Calu3 (cell line): ENCODE measurements at regions not wholly inside any gene's neighbourhood (a gene's known extent, or its start where the extent isn't known, plus 50 kb on each side); places are given as distances from the start of the nearest gene placed in this dataset.

ENCODE experiments used
- BruUV-seq: library from RNA; stranded (reverse); fragments of 400-500 nt; replicated peaks from 2 replicates; lab custom pipeline; 2021; lab: Mats Ljungman, UMichigan
- CTCF ChIA-PET: fragments of 300-600 bp; sonication (Branson Sonifier 250); formaldehyde crosslinking; loops from one replicate; lab custom pipeline; 2022; ENCODE audit warnings: antibody characterized with exemption; lab: Charles Lee
- DNase-seq: peaks from one replicate; pipeline ENCODE4 v3.0.0; 2022
- H3K27ac Mint-ChIP-seq: one replicate; pipeline ENCODE4 v1.8.0; 2022; ENCODE audit warnings: mixed read lengths; ENCODE audit not compliant: unreplicated experiment
- H3K27me3 Mint-ChIP-seq: one replicate; pipeline ENCODE4 v1.8.0; 2022; ENCODE audit warnings: mixed read lengths; ENCODE audit not compliant: unreplicated experiment
- H3K36me3 Mint-ChIP-seq: one replicate; pipeline ENCODE4 v1.8.0; 2022; ENCODE audit warnings: mild to moderate bottlenecking, moderate library complexity, mixed read lengths; ENCODE audit not compliant: insufficient read depth, unreplicated experiment
- H3K4me1 Mint-ChIP-seq: one replicate; pipeline ENCODE4 v1.8.0; 2022; ENCODE audit warnings: mild to moderate bottlenecking, low read depth, mixed read lengths; ENCODE audit not compliant: unreplicated experiment
- H3K4me3 Mint-ChIP-seq: one replicate; pipeline ENCODE4 v1.8.0; 2022; ENCODE audit warnings: mild to moderate bottlenecking, low read depth, moderate library complexity, mixed read lengths; ENCODE audit not compliant: unreplicated experiment
- H3K9me3 Mint-ChIP-seq: one replicate; pipeline ENCODE4 v1.8.0; 2022; ENCODE audit warnings: low read depth, mixed read lengths; ENCODE audit not compliant: unreplicated experiment
- intact Hi-C: fragments of 100-400 bp; cut with micrococcal nuclease; formaldehyde crosslinking; loops from one replicate; pipeline ENCODE4 v1.10.0; 2022; ENCODE audit not compliant: unreplicated experiment
- TF ChIP-seq, protein P1 (sequence below): fragments of 200-600 bp; IDR thresholded peaks from one replicate; pipeline ENCODE4 v1.8.0; 2022; ENCODE audit warnings: antibody characterized with exemption; ENCODE audit not compliant: unreplicated experiment

DNA sequence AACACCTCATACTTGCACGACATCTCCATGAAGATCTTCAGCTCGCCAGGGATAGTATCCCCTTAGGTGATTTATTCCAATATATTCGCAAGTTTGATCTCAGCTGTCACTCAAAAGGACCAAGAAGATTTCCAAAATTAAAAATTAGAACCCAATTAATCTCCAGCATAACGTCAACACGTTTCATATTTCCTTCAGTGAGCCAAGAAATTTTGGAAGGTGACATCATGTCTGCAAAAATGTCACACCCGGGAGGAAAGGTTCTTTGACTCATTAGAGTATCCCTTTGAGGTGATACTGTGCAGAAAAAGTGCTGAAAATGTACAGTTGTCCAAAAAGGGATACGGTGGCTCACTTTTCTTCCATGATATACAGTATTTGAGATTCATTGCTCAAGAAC is 569.6 kb downstream of the EFNB2 start:
- H3K27me3 Mint-ChIP-seq: no peaks in the 10 kb centered on the region
- intact Hi-C loops: no loop called here
- BruUV-seq: no TSS peak
- no peak overlapping the region for H3K27ac Mint-ChIP-seq
- no peaks in the 10 kb centered on the region for H3K36me3 Mint-ChIP-seq
- no peak overlapping the region for H3K4me3 Mint-ChIP-seq
- H3K9me3 Mint-ChIP-seq: no peaks in the 10 kb centered on the region
- CTCF ChIA-PET: no interaction called here
- no peaks in the 10 kb centered on the region for H3K4me1 Mint-ChIP-seq
- TF ChIP-seq, protein P1, sequence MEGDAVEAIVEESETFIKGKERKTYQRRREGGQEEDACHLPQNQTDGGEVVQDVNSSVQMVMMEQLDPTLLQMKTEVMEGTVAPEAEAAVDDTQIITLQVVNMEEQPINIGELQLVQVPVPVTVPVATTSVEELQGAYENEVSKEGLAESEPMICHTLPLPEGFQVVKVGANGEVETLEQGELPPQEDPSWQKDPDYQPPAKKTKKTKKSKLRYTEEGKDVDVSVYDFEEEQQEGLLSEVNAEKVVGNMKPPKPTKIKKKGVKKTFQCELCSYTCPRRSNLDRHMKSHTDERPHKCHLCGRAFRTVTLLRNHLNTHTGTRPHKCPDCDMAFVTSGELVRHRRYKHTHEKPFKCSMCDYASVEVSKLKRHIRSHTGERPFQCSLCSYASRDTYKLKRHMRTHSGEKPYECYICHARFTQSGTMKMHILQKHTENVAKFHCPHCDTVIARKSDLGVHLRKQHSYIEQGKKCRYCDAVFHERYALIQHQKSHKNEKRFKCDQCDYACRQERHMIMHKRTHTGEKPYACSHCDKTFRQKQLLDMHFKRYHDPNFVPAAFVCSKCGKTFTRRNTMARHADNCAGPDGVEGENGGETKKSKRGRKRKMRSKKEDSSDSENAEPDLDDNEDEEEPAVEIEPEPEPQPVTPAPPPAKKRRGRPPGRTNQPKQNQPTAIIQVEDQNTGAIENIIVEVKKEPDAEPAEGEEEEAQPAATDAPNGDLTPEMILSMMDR: no peak
- no peak for DNase-seq

DNA sequence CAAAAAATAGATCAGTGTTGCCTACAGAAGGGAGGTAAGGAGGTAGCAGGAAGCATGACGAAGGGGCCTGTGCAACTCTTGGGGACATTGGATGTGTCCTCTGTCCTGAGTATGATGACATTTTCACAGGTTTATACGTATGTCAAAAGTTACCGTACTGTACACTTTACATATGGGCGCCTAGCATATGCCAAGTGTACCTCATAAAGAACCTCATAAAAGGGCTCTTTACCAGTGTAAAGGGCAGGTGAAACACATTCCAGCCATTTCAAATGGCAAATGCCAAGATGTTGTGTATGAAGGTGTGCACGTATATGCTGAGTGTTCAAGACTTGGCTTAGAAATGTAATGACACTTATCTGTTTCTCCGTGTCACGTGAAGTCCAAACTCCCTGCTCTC is 573.4 kb downstream of the EFNB2 start:
- DNase-seq: no peak
- no peak overlapping the region for H3K4me3 Mint-ChIP-seq
- H3K4me1 Mint-ChIP-seq: no peaks in the 10 kb centered on the region
- CTCF ChIA-PET: no interaction called here
- no peaks in the 10 kb centered on the region for H3K27me3 Mint-ChIP-seq
- H3K27ac Mint-ChIP-seq: no peak overlapping the region
- TF ChIP-seq, protein P1: no peak
- intact Hi-C loops: no loop called here
- no peaks in the 10 kb centered on the region for H3K9me3 Mint-ChIP-seq
- no peaks in the 10 kb centered on the region for H3K36me3 Mint-ChIP-seq
- BruUV-seq: no TSS peak

DNA sequence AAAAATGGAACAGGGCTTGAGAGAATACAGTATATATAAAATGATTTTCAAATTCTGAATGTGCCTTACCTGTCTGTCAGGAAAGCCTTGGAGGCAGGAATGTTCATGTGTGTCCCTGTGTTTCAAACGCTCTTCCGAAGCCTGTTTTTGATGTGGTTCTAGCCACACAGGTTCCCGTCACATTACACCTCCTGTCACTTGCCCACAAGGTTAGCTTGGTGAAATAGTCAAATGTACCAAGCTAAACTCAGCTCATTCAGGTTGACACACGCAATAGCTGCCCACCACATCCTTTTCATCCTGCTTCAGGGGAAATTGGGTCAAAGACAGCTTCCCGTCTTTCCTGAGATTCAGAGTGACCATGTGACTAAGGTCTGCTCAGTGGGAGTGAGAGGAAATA is 574.0 kb downstream of the EFNB2 start:
- intact Hi-C loops: no loop called here
- no peak overlapping the region for H3K4me3 Mint-ChIP-seq

DNA sequence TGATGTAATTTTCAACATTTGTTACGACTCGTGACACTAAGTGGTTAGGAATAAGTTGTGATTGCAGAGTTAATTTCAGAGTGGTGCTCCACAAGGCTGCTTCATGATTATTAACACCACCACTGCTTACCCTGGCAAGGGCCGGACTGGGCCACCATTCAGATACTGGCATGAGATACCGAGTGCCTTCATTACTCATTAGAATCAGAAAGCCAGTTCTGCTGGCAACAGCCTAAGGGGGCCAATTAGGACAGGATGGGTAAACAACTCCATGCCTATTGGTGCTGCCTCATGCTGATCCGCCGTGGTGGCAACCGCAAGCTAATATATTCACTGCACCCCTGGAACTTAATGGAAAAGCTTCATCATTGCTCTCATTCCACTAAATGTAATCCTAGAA is 575.1 kb downstream of the EFNB2 start:
- Mint-ChIP-seq H3K4me1 (no peaks in the 10 kb centered on the region), H3K27me3 (no peaks in the 10 kb centered on the region), H3K4me3 (no peak overlapping the region), H3K36me3 (no peaks in the 10 kb centered on the region), H3K27ac (no peak overlapping the region), H3K9me3 (no peaks in the 10 kb centered on the region)
- no TSS peak for BruUV-seq
- CTCF ChIA-PET: no interaction called here
- DNase-seq: no peak
- TF ChIP-seq, protein P1: no peak
- intact Hi-C loops: no loop called here

More for the DNA sequence above, 574.0 kb downstream of the EFNB2 start:
- no peaks in the 10 kb centered on the region for H3K27me3 Mint-ChIP-seq
- TF ChIP-seq, protein P1: no peak
- CTCF ChIA-PET: no interaction called here
- H3K36me3 Mint-ChIP-seq: no peaks in the 10 kb centered on the region
- H3K4me1 Mint-ChIP-seq: no peaks in the 10 kb centered on the region
- no TSS peak for BruUV-seq
- H3K27ac Mint-ChIP-seq: no peak overlapping the region
- DNase-seq: no peak
- no peaks in the 10 kb centered on the region for H3K9me3 Mint-ChIP-seq

DNA sequence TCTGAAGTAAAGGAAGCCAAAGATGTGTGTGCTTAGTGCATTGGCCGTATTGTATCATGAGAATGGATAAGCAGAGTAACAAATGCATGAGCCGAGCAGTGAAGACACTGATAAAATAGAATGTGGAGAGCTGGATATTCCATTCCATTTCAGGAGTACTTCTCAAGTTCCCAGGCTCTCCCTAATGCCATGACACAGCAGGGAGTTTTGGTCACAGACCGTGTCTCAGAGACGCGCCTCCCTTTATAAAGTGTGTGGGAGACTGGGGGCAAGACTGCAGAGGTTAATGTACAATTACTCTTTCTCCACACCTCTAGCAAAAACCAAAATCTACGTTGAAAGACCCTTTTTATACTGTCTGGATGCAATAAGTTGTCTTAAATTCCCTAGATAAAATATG is 575.6 kb downstream of the EFNB2 start:
- no peak for DNase-seq
- H3K27me3 Mint-ChIP-seq: no peaks in the 10 kb centered on the region
- intact Hi-C loops: no loop called here
- no peaks in the 10 kb centered on the region for H3K36me3 Mint-ChIP-seq
- TF ChIP-seq, protein P1: no peak
- H3K4me1 Mint-ChIP-seq: no peaks in the 10 kb centered on the region
- no TSS peak for BruUV-seq
- H3K9me3 Mint-ChIP-seq: no peaks in the 10 kb centered on the region
- no peak overlapping the region for H3K27ac Mint-ChIP-seq
- no peak overlapping the region for H3K4me3 Mint-ChIP-seq
- CTCF ChIA-PET: no interaction called here
